Heart left ventricle (tissue), 13 donors: ENCODE measurements at regions not wholly inside any gene's neighbourhood (a gene's known extent, or its start where the extent isn't known, plus 50 kb on each side); places are given as distances from the start of the nearest gene placed in this dataset.

Experiments used
- POLR2A ChIP-seq, 2 donors: fragments of 450-650 bp; IDR thresholded peaks; one replicate each; pipeline ENCODE4 v1.6.1; 2017; ENCODE audit warnings: antibody characterized with exemption in 2 of 2, mild to moderate bottlenecking in 2 of 2, moderate library complexity in 2 of 2
- TF ChIP-seq, protein P1 (sequence below), 12 donors: fragments of 200-600 bp; sonication (generic) in 4 of 12; IDR thresholded peaks; one replicate each; pipeline versions ENCODE4 v1.5.0 to v1.8.0; 2018 to 2022; ENCODE audit warnings: antibody characterized with exemption in 12 of 12, mild to moderate bottlenecking in 5 of 12
- donor health status: ischemic (EF 13 %, LVEDD 7.1; RV severe dilation, severe dysfunction).
- donor health status: DM: no; HTN: yes; CAD: no.
- donor health status: DM: no; HTN: no; CAD: no.
- donor health status: ischemic (EF 25% LVEDD 6.9; RV normal size, moderate dysfunction).
- donor health status: ischemic (EF 25% LVEDD 5.7; RV mildly dilated, moderate dysfunction).
- donor health status: ischemic (EF 35%, LVEDD 5.7; RV mildly dilated, moderate dysfunction).
- donor health status: nonischemic (EF 11% LVEDD 7.7; RV severe dilation, severe dysfunction).
- donor health status: DM: yes; HTN: yes; CAD: no.
- donor health status: PGD.
- donor health status: ischemic (EF 29% LVEDD 5.4; RV normal size, mild dysfunction).
- donor health status: nonischemic (EF 23%, LVEDD 6.1; RV moderate dilation, normal function).

DNA sequence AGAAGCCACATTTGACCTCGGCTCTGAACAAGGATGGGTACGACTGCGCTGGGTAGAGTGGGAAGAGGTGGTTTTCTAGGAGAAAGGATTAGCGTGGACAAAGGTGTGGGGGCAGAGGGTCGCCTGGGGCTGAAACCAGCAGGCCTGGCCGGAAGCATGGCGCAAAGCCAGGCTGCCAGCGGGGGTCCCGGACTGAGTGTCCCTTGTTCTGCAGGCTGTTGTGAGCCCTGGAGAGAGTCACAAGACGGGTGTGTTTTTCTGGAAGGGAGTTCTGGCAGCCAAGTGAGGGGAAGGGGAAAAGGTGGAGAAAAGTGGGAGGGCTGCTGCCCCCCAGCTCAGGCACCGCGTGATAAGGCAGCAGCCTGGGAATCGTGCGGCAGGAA lies 98.5 kb upstream of the MEF2A start:
- TF ChIP-seq, protein P1, sequence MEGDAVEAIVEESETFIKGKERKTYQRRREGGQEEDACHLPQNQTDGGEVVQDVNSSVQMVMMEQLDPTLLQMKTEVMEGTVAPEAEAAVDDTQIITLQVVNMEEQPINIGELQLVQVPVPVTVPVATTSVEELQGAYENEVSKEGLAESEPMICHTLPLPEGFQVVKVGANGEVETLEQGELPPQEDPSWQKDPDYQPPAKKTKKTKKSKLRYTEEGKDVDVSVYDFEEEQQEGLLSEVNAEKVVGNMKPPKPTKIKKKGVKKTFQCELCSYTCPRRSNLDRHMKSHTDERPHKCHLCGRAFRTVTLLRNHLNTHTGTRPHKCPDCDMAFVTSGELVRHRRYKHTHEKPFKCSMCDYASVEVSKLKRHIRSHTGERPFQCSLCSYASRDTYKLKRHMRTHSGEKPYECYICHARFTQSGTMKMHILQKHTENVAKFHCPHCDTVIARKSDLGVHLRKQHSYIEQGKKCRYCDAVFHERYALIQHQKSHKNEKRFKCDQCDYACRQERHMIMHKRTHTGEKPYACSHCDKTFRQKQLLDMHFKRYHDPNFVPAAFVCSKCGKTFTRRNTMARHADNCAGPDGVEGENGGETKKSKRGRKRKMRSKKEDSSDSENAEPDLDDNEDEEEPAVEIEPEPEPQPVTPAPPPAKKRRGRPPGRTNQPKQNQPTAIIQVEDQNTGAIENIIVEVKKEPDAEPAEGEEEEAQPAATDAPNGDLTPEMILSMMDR (IDR thresholded peaks at IDR 0.05): no peak
- no peak for TF ChIP-seq POLR2A (IDR thresholded peaks at IDR 0.05)
